H1 (cell line): ENCODE measurements at regions not wholly inside any gene's neighbourhood (a gene's known extent, or its start where the extent isn't known, plus 50 kb on each side); places are given as distances from the start of the nearest gene placed in this dataset.

ENCODE experiments used
- CTCF ChIA-PET: fragments of 300-600 bp; sonication (Branson Sonifier 250); formaldehyde crosslinking; loops from one replicate; lab custom pipeline; 2021; ENCODE audit not compliant: partially characterized antibody; lab: Charles Lee
- POLR2A ChIA-PET: fragments of 300-600 bp; sonication (Branson Sonifier 250); formaldehyde crosslinking; loops from one replicate; lab custom pipeline; 2021; ENCODE audit warnings: inconsistent platforms; ENCODE audit not compliant: partially characterized antibody; lab: Charles Lee
- DNase-seq, 2 experiments: peaks; one replicate each; pipeline versions ENCODE4 v3.0.0 to v3.0.0-alpha.2; 2010 to 2022; ENCODE audit warnings: low spot score in 2 of 2, low read depth in 1 of 2, mixed read lengths in 1 of 2
- FAIRE-seq: peaks from 2 replicates; lab custom pipeline; 2011; peaks lifted over from hg19 to GRCh38; lab: Jason Lieb, UNC
- H2AFZ ChIP-seq: 2 replicates; pipeline ENCODE4 v1.8.1; 2012; ENCODE audit warnings: low read length, inconsistent platforms
- H2AK5ac ChIP-seq: 2 replicates; pipeline ENCODE4 v1.6.1; 2013; ENCODE audit warnings: low read depth, low read length
- H2BK120ac ChIP-seq: replicated peaks from 2 replicates; pipeline ENCODE3; 2013; ENCODE audit warnings: low read depth, low read length, inconsistent platforms
- H2BK12ac ChIP-seq: 2 replicates; pipeline ENCODE4 v1.6.1; 2013; ENCODE audit warnings: low read depth, low read length
- H2BK15ac ChIP-seq: 2 replicates; pipeline ENCODE4 v1.6.1; 2013; ENCODE audit warnings: low read length
- H2BK20ac ChIP-seq: 2 replicates; pipeline ENCODE4 v1.6.1; 2013; ENCODE audit warnings: low read length
- H2BK5ac ChIP-seq: 2 replicates; pipeline ENCODE4 v1.6.1; 2013; ENCODE audit warnings: low read depth, low read length
- H3K14ac ChIP-seq: 2 replicates; pipeline ENCODE4 v1.6.1; 2013; ENCODE audit warnings: inconsistent platforms; ENCODE audit not compliant: insufficient read length
- H3K18ac ChIP-seq: 2 replicates; pipeline ENCODE4 v1.6.1; 2013; ENCODE audit warnings: low read length; ENCODE audit errors: extremely low read depth
- H3K23ac ChIP-seq: 2 replicates; pipeline ENCODE4 v1.6.1; 2013; ENCODE audit warnings: inconsistent platforms; ENCODE audit not compliant: insufficient read length
- H3K23me2 ChIP-seq: 2 replicates; pipeline ENCODE4 v1.6.1; 2013; ENCODE audit warnings: low read depth, low read length
- H3K27ac ChIP-seq: 2 replicates; pipeline ENCODE4 v1.6.1; 2011; ENCODE audit warnings: low read depth, low read length, inconsistent platforms
- H3K27me3 ChIP-seq, 4 experiments: replicated peaks in 1 of 4; 1 replicate in 1 of 4; 2 replicates in 3 of 4; pipeline versions ENCODE4 v1.6.1 to v1.8.1; 2011 to 2013; ENCODE audit warnings: low read length in 3 of 4, mild to moderate bottlenecking in 3 of 4, inconsistent platforms in 2 of 4, mixed read lengths in 2 of 4, moderate library complexity in 1 of 4; ENCODE audit not compliant: control insufficient read depth in 3 of 4, insufficient read depth in 3 of 4; ENCODE audit errors: extremely low read depth in 1 of 4
- H3K36me3 ChIP-seq, 4 experiments: 2 replicates each; pipeline versions ENCODE4 v1.6.1 to v1.8.1; 2011 to 2013; ENCODE audit warnings: mild to moderate bottlenecking in 4 of 4, low read length in 3 of 4, moderate library complexity in 2 of 4, control low read depth in 1 of 4, inconsistent platforms in 1 of 4; ENCODE audit not compliant: insufficient read depth in 4 of 4, control insufficient read depth in 2 of 4
- H3K4ac ChIP-seq: replicated peaks from 2 replicates; pipeline ENCODE3; 2013; ENCODE audit warnings: low read length, low read depth, mixed read lengths, inconsistent platforms; ENCODE audit not compliant: insufficient read length
- H3K4me1 ChIP-seq, 4 experiments: replicated peaks in 1 of 4; 1 replicate in 1 of 4; 2 replicates in 3 of 4; pipeline versions ENCODE4 v1.6.1 to v1.8.1; 2011 to 2013; ENCODE audit warnings: low read length in 3 of 4, inconsistent platforms in 2 of 4, mixed read lengths in 1 of 4; ENCODE audit not compliant: insufficient read depth in 4 of 4, control insufficient read depth in 3 of 4
- H3K4me2 ChIP-seq, 2 experiments: 2 replicates each; pipeline versions ENCODE4 v1.6.1 to v1.8.1; 2011 to 2013; ENCODE audit warnings: low read depth in 2 of 2, low read length in 2 of 2, control low read depth in 1 of 2, inconsistent platforms in 1 of 2, mild to moderate bottlenecking in 1 of 2; ENCODE audit not compliant: insufficient read depth in 1 of 2
- H3K4me3 ChIP-seq, 4 experiments: fragments of 200-600, 300-600 bp in 1 of 4; sonication (generic), shearing (Covaris generic), sonication (Bioruptor Twin) in 1 of 4; 2 replicates each; pipeline versions ENCODE4 v1.5.1 to v1.8.1; 2011 to 2016; ENCODE audit warnings: low read length in 4 of 4, low read depth in 3 of 4, control low read depth in 2 of 4, inconsistent platforms in 2 of 4, mild to moderate bottlenecking in 2 of 4, mixed read lengths in 1 of 4, moderate library complexity in 1 of 4; ENCODE audit not compliant: insufficient read depth in 2 of 4; ENCODE audit errors: extremely low read depth in 1 of 4
- H3K56ac ChIP-seq: replicated peaks from 2 replicates; pipeline ENCODE3; 2013; ENCODE audit warnings: low read depth, mild to moderate bottlenecking, mixed read lengths, low read length, inconsistent platforms; ENCODE audit not compliant: insufficient read length
- H3K79me1 ChIP-seq: 2 replicates; pipeline ENCODE4 v1.6.1; 2013; ENCODE audit warnings: low read depth, low read length, control low read depth
- H3K79me2 ChIP-seq, 2 experiments: 2 replicates each; pipeline versions ENCODE4 v1.6.1 to v1.8.1; 2012 to 2013; ENCODE audit warnings: low read length in 2 of 2, mild to moderate bottlenecking in 2 of 2, inconsistent platforms in 1 of 2; ENCODE audit not compliant: insufficient read depth in 2 of 2, control insufficient read depth in 1 of 2
- H3K9ac ChIP-seq, 4 experiments: replicated peaks in 1 of 4; 1 replicate in 1 of 4; 2 replicates in 3 of 4; pipeline versions ENCODE4 v1.6.1 to v1.8.1; 2011 to 2013; ENCODE audit warnings: low read depth in 3 of 4, low read length in 3 of 4, control low read depth in 2 of 4, mild to moderate bottlenecking in 2 of 4, moderate library complexity in 2 of 4, inconsistent platforms in 1 of 4; ENCODE audit errors: extremely low read depth in 1 of 4
- H3K9me3 ChIP-seq, 2 experiments: 2 replicates each; pipeline versions ENCODE4 v1.6.1 to v1.8.1; 2012 to 2013; ENCODE audit warnings: mild to moderate bottlenecking in 2 of 2, moderate library complexity in 2 of 2, control low read depth in 1 of 2, inconsistent platforms in 1 of 2, low read depth in 1 of 2, low read length in 1 of 2, mixed read lengths in 1 of 2; ENCODE audit not compliant: insufficient read depth in 2 of 2
- H4K20me1 ChIP-seq, 2 experiments: replicated peaks in 1 of 2; 2 replicates each; pipeline versions ENCODE3 to v1.8.1; 2011 to 2013; ENCODE audit warnings: inconsistent platforms in 2 of 2, low read length in 2 of 2, mild to moderate bottlenecking in 1 of 2; ENCODE audit not compliant: insufficient read depth in 2 of 2, control insufficient read depth in 1 of 2
- H4K5ac ChIP-seq: 2 replicates; pipeline ENCODE4 v1.6.1; 2013; ENCODE audit warnings: low read length, low read depth, mixed read lengths, inconsistent platforms; ENCODE audit not compliant: insufficient read length
- H4K8ac ChIP-seq: 2 replicates; pipeline ENCODE4 v1.8.0; 2013; ENCODE audit warnings: mild to moderate bottlenecking, moderate library complexity, low read length, inconsistent platforms; ENCODE audit not compliant: insufficient read depth; ENCODE audit errors: extremely low read depth
- H4K91ac ChIP-seq: replicated peaks from 2 replicates; pipeline ENCODE3; 2013; ENCODE audit warnings: low read length, mixed read lengths, inconsistent platforms; ENCODE audit not compliant: insufficient read length
- BCL11A ChIP-seq, 2 experiments: IDR thresholded peaks; one replicate each; pipeline ENCODE4 v1.6.1; 2011; ENCODE audit warnings: low read depth in 2 of 2, low read length in 2 of 2, mild to moderate bottlenecking in 2 of 2
- CTCF ChIP-seq, 3 experiments: IDR thresholded peaks; 1 replicate in 2 of 3; 2 replicates in 1 of 3; pipeline versions ENCODE4 v1.5.1 to v1.6.1; 2011; ENCODE audit warnings: low read length in 3 of 3, mild to moderate bottlenecking in 3 of 3, inconsistent platforms in 2 of 3, low read depth in 1 of 3, moderate library complexity in 1 of 3; ENCODE audit not compliant: insufficient read depth in 1 of 3; ENCODE audit errors: control extremely low read depth in 1 of 3
- EP300 ChIP-seq, 2 experiments: IDR thresholded peaks; 1 replicate in 1 of 2; 2 replicates in 1 of 2; pipeline ENCODE4 v1.6.1; 2011 to 2012; ENCODE audit warnings: low read depth in 2 of 2, low read length in 2 of 2, mild to moderate bottlenecking in 2 of 2, borderline replicate concordance in 1 of 2, inconsistent platforms in 1 of 2, moderate library complexity in 1 of 2
- HDAC2 ChIP-seq, 2 experiments: fragments of 300-600 bp in 1 of 2; sonication (generic) in 1 of 2; IDR thresholded peaks; 2 replicates each; pipeline ENCODE4 v1.6.1; 2011 to 2012; ENCODE audit warnings: low read depth in 2 of 2, low read length in 2 of 2, mild to moderate bottlenecking in 2 of 2, moderate library complexity in 2 of 2, borderline replicate concordance in 1 of 2, inconsistent platforms in 1 of 2
- MAFK ChIP-seq: IDR thresholded peaks from 2 replicates; pipeline ENCODE4 v1.6.1; 2012; ENCODE audit warnings: low read depth, mild to moderate bottlenecking, improper control_type of control experiment, low read length
- NRF1 ChIP-seq: IDR thresholded peaks from 2 replicates; pipeline ENCODE4 v1.6.1; 2011; ENCODE audit warnings: mild to moderate bottlenecking, low read depth, low read length, improper control_type of control experiment
- POU5F1 ChIP-seq: IDR thresholded peaks from 2 replicates; pipeline ENCODE4 v1.6.1; 2011; ENCODE audit warnings: low read depth, mild to moderate bottlenecking, low read length, moderate library complexity
- USF2 ChIP-seq: IDR thresholded peaks from 2 replicates; pipeline ENCODE4 v1.6.1; 2011; ENCODE audit warnings: low read length, improper control_type of control experiment
- TF ChIP-seq, protein P1 (sequence below): IDR thresholded peaks from 2 replicates; pipeline ENCODE4 v1.6.1; 2011; ENCODE audit warnings: low read depth, mild to moderate bottlenecking, low read length; ENCODE audit not compliant: insufficient read depth

DNA sequence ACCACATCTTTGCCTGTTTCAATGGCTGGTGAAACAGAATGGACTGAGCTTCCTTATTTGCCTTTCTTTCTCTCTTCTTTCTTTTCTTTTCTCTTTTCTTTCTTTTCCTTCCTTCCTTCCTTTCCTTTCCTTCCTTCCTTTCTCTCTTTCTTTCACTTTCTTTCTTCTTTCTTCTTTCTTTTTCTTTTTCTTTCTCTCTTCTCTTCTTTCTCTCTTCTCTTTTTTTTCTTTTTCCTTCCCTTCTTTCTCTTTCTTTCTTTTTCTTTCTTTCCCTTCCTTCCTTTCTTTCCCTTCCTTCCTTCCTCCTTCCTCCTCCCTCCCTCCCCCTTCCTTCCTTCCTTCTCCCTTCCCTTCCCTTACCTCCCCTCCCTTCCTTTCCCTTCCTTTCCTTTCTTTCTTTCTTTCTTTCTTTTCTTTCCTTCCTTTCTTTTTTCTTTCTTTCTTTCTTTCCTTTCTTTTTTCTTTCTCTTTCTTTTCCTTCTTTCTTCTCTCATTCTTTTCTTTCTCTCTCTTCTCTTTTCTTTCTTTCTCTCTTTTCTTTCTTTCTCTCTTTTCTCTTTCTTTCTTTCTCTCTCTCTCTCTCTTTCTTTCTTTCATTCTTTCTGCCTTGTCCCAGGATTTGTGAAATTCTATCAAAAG, 50.1 kb upstream of the MCTP1 start:
- no peaks in the 10 kb centered on the region for H3K27me3 ChIP-seq
- H2BK15ac ChIP-seq = no peak overlapping the region
- no peaks in the 10 kb centered on the region for H3K23me2 ChIP-seq
- DNase-seq = no peak
- no peaks in the 10 kb centered on the region for H3K36me3 ChIP-seq
- H3K9ac ChIP-seq = no peak overlapping the region
- H4K8ac ChIP-seq = no peak overlapping the region
- no peak overlapping the region for H3K18ac ChIP-seq
- no peak overlapping the region for H3K27ac ChIP-seq
- no peak for FAIRE-seq
- no peak overlapping the region for H3K23ac ChIP-seq
- H3K4me3 ChIP-seq = no peak overlapping the region
- no peak overlapping the region for H3K14ac ChIP-seq
- H4K91ac ChIP-seq = no peak overlapping the region
- H2BK5ac ChIP-seq = no peak overlapping the region
- H3K56ac ChIP-seq = no peak overlapping the region
- no peaks in the 10 kb centered on the region for H3K9me3 ChIP-seq
- H2BK120ac ChIP-seq = no peak overlapping the region
- H3K4me2 ChIP-seq = no peak overlapping the region
- no peak overlapping the region for H2BK12ac ChIP-seq
- H4K5ac ChIP-seq = no peak overlapping the region
- CTCF ChIA-PET = interaction anchor here (0.9 kb wide), 1 partner anchor 73 kb away, joined by 3 read pairs; no protein-coding TSS in a partner anchor
- H3K79me1 ChIP-seq = no peaks in the 10 kb centered on the region
- POLR2A ChIA-PET = no interaction called here
- H2AK5ac ChIP-seq = no peak overlapping the region
- no peak overlapping the region for H2AFZ ChIP-seq
- no peak overlapping the region for H2BK20ac ChIP-seq
- H3K4ac ChIP-seq = no peak overlapping the region
- no peaks in the 10 kb centered on the region for H3K79me2 ChIP-seq
- H3K4me1 ChIP-seq = no peaks in the 10 kb centered on the region
- H4K20me1 ChIP-seq = no peaks in the 10 kb centered on the region
- TF ChIP-seq NRF1 (no peak), USF2 (no peak), CTCF (IDR thresholded peaks at IDR 0.05; ENCODE audit: control extremely low read depth in 1 of 3, insufficient read depth in 1 of 3, low read depth in 1 of 3, low read length in 3 of 3) (no peak), HDAC2 (IDR thresholded peaks at IDR 0.05; ENCODE audit: borderline replicate concordance in 1 of 2, low read depth in 2 of 2, low read length in 2 of 2) (no peak), POU5F1 (no peak), EP300 (IDR thresholded peaks at IDR 0.05; ENCODE audit: borderline replicate concordance in 1 of 2, low read depth in 2 of 2, low read length in 2 of 2) (no peak), MAFK (no peak), BCL11A (IDR thresholded peaks at IDR 0.05; ENCODE audit: low read depth in 2 of 2, low read length in 2 of 2) (no peak)
- TF ChIP-seq, protein P1, sequence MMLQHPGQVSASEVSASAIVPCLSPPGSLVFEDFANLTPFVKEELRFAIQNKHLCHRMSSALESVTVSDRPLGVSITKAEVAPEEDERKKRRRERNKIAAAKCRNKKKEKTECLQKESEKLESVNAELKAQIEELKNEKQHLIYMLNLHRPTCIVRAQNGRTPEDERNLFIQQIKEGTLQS = no peak
